Hepatic stellate cell (primary cell): ENCODE measurements at regions not wholly inside any gene's neighbourhood (a gene's known extent, or its start where the extent isn't known, plus 50 kb on each side); places are given as distances from the start of the nearest gene placed in this dataset.

Source experiments
- DNase-seq: peaks from one replicate; pipeline ENCODE4 v3.0.0; 2011; ENCODE audit warnings: low spot score

DNA sequence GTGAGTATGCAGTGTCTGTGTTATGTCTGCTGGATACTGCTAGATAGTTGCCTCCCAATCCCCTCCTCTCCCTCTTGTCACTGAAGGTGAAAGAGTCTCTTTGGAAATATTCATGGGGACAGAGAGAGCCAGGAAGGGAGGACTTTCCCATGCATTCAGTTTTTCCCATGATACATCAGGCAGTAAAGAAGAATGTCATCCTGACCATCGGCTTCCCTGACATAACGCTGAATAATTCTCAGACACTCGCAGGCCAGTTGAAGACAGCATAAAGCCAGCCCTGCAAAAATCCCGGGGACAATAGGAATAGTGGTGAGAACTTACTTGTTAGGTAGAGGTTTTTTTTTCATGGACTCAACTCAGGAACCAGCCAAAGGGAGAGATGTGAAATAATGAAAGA is 58.1 kb downstream of the KLF4 start:
- no peak for DNase-seq

DNA sequence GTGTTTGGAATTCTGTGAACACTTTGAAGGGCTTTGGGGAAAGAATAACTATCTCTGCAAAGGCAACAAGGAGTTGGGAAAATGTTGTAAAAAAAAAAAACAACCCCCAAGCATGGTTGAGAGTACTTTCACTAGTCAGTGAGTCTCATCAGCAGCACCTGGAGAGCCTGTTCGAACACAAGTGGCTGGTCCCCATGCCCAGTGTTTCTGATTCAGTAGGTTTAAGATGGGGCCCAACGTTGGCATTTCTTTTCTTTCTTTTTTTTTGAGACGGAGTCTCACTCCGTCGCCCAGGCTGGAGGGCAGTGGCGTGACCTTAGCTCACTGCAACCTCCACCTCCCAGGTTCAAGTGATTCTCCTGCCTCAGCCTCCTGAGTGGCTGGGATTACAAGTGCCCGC is 59.5 kb downstream of the KLF4 start:
- DNase-seq, result no peak

DNA sequence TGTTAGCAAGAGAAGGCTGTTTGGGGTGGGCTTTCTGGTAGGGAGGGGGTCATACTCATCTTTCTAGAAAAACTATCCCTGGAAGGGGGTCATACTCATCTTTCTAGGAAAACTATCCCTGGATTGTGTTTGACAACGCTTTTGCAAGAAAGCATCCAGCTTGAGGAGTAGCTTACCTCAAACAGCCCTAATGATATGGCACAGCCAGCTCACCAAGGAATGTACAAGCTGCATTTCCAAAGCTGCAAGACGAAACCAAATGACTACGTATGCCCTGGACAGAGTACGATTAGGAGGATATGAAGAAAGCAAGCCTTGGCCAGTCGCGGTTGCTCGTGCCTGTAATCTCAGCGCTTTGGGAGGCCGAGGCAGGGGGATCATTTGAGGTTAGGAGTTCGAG is 63.4 kb downstream of the KLF4 start:
- no peak for DNase-seq

DNA sequence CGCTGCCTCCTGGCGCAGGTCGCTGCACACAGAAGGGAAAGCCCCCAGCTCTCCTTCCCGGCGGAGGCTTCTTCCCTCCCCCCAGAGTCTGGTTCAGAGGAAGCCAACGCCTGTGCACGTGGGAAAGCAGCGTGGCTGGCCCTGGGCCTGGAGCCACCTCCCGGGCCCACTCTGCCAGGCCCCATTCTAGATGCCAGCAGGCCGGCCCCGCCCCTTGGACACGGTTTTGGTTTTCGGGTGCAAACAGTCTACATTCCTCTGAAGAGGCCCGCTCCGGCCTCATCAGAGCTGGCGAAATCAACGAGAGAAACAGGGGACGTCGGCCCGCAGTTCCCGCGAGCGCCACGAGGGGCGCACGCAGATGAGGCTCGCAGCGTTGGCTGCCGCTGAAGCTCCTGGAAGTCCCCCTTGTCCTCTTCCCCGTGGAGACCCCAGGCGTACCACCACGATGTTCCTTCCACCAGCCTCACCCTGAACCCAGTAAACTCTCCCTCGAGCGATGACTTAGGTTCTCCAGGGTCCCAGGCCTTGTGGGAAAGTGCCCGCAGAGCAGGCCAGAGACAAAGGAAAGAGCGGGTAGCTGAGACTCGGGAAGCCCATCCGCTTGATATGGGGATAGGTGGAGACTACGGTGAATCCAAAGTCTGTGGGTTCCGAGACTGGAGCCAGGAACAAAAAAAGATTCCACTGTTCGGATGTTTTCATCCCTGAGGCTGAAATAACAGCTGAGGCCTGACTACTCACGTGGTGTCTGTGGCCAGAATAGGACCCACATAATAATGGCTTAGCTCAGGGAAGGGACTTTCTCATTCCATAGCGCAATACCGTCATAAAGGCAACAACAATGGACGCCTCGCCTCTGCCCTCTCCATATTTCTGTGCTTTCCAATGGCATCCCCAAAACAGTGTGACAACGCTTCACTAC is 64.2 kb downstream of the KLF4 start:
- peak; percentile 43 for DNase-seq

DNA sequence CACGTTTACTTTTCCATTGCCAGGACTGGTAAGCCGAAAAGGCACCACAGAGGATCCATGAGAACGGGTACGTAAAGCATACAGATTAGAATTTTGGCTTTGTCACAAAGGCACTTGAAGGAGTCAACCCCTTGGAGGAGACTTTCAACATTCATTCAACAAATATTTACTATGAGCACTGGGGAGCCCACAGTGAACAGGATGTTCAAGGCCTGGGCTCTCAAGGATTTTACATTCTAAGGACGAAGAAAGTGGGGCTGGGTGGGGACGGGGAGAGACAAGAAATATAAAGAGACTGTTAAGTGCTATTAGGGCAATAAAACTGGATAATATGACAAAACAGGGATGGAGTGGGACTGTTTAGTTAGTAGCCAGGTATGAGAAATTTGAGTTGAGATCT is 66.0 kb downstream of the KLF4 start:
- no peak for DNase-seq

DNA sequence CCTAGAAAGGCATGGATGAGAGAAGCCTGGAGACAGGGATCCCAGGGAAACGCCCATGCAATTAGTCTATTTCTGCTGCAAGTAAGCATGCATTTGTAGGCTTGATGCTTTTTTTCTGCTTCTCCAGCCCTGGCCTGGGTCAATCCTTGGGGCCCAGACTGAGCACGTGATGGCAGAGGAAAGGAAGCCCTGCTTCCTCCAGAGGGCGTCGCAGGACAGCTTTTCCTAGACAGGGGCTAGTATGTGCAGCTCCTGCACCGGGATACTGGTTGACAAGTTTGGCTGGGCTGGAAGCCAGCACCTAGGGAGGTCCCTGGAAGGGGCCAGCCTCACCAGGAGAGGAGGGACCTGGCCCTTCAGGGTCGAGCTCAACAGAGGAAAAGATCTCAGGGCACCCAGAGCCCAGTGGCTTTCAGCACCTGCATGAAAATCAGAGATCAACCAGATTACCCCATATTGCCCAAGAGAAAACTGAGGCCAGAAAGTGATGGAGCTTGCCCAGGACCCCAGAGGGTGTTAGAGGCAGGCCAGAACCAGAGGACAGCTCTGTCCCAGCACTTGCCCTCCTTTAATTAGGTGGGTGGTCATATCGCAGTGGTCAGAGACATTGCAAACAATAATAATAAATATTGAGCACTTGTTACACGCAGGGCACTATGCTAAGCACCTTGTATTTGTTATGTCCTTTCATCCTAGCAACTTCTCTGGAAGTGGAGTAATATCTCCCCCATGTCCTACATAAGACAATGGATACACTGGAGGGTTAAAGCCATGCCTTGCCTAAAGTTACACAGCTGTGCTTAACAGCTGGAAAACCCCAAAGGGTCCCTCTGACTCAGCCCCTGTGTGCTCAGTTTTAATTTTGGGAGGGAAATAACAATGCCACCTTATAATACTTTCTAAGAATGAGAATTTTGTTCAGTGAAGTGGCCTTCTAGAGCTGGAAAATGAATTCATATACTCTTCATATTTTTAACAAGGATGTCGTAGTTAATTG is 67.1 kb downstream of the KLF4 start:
- peak; percentile 35 for DNase-seq

DNA sequence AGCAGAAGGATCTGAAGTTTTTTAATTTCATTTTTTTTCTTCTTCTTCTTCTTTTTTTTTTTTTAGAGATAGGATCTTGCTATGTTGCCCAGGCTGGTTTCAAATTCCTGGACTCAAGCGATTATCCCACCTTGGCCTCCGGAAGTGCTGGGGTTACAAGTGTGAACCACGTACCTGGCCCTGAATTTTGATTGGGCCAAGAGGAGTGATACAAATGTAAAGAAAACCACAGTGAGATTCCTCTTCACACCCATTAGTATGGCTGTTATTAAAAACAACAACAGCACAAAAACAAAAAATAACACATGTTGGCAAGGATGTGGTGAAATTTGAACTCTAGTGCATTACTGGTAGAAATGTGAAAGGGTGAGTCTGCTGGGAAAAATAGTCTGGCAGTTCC is 79.1 kb downstream of the KLF4 start:
- DNase-seq, result no peak

DNA sequence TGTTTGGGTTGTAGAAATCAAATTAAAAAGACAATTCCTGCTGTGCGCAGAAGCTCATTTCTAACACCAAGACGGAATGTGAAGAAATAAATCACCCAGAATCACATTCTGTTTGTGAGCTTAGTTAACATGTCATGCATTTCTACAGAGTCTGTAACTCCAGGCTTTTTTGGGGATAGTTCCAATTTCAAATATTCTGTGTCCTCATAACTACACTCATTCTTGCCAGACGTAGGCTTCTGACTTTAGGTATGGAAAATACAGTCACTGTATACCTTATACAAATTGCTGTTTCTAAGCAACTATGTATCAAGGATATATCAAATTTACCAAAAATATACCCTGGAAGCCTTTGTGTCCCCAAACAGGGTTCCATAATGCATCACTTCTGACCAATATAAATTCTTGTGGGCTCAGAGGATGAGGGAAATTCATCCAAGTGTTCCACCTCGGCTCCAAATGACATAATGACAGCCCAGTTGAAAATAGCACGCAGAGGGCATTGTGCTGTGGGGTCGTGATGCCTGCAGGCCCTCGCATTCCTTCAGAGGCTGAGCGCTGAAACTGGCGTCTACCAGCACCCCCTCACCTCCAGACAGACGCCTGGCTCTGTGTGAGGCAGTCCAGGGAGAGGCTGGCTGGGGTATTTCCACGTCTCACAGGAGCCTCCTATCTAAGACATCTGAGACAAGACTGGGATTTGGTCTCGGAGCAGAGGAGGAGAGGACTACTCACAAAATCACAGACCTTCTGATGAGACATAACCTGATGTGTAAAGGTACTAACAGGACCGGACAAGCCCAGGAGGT is 79.8 kb downstream of the KLF4 start:
- no peak for DNase-seq

DNA sequence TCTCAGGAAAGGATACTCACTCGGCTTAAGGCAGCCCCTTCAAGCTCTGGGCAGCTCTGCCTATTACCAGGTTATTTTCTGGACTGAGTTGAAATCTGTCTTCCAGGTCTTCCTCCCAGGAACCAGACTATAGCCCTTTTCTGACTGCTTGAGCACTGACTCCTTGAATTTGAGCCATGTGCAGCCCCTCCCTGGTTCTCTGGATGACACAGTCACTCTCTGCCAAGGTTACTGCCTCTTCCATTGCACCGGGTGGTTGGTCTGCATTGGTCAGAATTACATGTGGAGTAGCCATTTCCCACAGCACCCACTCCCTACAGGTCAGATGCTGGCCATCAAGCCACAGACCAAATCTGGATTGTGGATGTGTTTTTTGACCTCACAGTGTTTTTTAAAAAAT is 81.9 kb downstream of the KLF4 start:
- no peak for DNase-seq

DNA sequence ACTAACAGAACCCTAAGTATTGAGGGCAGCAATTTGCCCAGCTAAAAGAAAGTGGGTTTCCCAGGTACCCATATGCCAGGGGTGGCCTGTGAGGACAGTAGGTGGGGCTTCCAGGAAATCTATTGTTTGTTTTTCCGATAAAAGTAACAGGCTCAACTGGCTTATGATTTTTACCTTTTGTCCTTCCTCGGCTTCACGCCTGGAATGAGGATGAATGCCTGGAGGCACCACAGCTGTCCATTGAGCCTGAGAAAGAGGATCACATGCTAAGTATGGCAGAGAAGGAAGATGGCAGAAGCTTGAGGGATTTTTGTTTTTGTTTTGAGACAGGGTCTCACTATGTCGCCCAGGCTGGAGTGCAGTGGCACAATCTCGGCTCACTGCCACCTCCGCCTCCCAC is 84.1 kb downstream of the KLF4 start:
- no peak for DNase-seq

DNA sequence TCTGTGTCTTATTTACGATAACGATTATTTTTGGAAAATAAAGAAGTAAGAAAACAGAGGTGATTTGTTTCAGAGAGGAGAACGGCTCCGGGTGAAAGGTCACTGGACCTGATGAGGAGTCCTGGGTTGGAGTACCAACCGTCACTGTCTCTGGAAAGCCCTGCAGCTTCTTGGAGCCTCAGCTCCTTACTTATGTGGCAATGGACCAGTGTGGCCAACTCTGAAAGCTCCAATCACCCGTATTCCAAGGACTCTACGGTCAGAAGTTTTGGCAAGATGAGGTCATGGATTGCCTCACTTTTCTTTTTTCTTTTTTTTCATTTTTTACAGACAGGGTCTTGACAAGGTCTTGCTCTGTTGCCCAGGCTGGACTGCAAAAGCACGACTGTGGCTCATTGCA is 84.8 kb downstream of the KLF4 start:
- DNase-seq, result no peak

DNA sequence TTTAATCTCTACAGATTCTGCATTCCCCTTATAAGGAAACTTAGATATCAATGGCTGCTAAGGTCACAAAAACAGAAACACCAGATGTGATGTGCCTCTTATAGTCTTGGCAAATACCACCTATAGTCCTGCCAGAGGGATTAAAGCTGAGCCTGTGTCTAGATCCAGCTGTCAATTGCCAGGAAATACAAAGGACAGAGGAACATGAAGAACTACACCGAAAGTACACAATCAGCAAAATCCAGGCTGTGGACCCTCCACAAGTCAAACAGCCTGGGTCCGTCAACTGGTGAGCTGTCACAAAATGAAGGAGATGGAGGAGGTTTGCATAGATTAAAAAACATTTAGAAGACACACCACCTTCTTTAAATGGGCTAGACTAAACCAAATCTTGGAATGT is 85.4 kb downstream of the KLF4 start:
- no peak for DNase-seq

DNA sequence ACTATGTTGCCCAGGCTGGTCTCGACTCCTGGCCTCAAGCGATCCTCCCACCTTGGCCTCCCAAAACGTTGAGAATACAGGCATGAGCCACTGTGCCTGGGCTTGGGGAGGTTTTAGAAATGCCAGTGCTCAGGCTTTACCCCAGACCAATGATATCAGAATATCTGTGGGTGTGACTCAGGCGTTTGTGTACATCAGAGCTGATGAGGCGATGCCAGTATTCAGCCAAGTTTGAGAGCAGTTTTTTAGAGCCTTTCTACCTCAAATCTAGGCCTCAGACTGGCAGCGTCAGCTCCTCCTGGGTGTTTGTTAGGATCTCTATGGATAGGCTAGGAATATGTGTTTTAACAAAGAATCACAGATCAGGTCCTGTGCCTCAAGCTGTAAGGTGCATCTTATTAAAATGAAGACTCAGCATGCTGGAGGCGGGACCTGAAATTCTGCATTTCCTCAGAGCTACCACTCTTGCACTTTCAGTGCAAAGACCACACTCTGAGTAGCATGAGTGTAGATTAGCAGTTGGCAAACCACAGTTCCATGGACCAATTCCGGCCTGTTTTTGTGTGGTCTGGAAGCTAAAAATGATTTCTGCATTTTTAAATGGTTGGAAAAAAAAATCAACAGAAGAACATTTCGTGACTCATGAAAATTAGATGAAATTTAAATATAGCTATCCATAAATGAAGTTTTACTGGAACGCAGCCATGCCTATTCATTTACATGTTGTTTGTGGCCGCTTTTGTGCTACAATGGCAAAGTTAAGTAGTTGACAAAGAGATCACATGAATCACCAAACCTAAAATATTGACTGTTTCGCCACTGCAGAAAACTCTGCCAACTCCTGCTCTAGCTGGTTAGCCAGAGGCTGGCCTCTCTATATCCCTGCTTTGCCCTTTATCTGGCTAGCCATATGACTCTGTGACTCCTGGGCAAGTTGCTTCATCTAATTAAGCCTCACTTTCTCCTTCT is 92.2 kb downstream of the KLF4 start:
- DNase-seq, result no peak

DNA sequence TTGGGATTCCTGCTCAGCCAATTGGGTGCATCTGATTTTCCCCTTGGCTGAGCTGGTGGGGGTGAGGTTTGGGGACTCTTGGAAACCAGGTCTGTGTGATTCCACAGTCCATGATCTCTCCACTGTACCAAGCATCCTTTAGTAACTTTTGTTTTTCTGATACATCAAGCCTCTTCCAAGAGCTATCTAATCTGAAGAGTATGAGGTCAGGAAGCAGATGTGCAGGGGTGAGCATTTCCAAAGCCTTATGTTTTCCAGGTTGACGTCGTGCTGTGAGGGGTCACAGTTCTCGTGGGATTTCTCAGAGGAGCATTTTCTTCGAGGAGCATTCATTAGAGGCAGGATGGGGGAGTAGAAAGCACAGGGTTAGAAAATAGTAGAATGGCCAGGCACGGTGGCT is 95.3 kb downstream of the KLF4 start:
- DNase-seq, result no peak

DNA sequence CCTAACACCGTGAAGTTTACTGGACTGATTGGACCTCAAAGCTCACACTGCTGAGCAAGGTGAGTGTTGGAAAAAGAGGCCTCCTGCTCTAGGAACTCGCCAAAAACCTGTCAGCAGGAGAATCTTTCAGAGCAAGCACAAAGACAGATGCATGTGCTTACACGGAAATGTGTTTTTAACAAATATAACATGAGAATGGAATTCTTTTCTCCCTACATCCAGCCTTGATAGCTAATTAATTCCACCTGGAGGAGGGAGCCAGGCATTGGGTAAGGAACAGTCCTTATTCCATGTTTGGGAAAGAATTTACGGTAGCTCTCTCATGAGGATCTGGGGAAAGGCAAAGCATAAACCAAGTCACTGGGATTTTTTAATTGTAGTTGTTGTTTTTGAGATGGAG is 98.8 kb downstream of the KLF4 start:
- DNase-seq, result no peak

DNA sequence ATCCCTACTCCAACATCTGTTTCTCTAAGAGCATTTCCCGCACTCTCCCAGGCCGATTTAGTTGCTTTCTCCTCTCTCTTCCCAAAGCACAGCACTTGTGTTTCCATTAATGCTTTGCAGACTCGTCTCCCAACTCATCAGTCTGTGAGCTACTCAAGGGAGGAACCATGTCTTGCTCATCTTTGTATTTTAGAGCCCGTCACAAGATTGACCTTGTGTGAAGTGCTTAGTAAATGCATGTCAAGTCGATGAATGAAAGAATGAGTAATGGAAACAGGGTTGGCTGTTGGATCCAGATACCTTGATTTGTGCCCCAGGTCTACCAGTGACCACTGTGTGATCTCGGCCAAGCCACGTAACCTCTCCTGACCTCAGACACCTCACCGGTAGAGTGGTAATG is 99.3 kb downstream of the KLF4 start:
- DNase-seq, result no peak

DNA sequence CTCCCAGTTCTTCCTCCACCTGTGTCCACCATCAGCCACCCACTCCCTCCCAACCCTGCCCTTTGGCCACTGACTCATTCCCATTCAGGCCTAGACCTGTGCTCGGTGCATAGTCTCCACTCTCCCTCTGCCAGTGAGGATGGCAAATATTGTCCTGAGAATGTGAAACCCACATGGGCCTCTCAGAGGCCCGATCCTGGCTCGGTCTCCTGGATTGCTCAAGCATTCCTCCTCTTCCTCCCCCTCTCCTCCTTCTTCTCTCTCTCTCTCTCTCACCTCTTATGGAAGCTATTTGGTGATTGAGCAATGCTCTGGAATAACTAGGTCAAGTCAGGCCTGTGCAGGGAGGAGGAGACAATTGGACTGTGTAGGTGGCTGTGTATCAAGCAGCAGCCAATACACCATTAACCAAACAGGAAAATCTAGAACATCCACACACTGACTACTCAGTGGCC is 99.9 kb downstream of the KLF4 start:
- DNase-seq, result no peak

DNA sequence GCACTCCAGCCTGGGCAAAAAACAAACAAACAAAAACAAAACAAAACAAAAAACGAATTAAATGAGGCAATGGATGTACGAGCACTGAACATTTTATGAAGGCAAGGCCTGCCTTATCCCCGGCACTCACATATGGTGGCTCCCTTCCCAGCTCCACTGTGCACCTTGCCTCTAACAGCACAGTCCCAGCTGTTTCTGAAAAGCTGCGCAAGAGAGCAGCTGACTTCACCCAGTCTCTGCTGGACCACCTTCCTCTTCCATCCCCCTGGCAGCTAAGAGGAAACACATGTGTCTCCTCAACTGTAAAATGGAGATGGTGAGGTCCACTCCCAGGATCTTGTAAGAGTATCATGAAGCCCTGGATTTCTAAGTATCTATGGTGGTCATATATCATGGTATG is 100.7 kb downstream of the KLF4 start:
- no peak for DNase-seq

DNA sequence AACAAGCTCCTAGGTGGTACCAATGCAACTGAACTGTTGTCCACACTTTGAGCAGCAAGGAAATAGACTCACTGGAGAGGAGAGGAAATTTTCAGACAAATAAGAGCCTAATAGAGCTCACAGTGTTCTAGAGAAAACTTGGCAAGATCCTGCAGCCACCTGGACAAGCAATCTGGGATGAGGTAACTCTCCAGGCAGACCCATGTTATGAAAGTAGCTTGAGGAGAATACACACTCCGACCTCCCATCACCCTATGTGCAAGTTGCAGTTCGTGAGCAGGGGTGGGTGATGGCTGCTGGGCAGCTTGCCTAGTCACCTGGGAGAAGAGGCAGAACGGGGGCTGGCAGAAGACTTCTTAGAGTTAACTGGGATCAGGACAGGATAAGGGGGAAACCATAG is 102.2 kb downstream of the KLF4 start:
- DNase-seq, result no peak

DNA sequence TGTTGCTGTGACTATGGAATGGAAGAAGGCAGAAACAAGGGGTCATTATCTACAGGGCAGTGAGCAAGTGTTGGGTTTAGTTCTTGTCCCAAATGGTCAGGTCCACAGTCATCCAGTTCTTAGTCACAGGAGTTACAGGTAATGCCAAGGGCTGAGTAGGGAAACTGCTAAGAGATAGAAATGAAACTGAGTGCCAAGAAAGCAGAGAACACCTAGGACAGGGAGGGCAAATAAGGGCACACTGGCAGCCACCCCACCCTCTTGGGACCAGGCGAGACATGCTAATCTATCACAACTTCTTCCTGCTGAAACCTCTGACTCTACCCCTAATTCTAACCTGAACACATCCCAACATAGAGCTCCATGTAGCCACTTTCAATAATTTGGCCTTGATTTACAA is 103.2 kb downstream of the KLF4 start:
- no peak for DNase-seq
